HEK293 (cell line): ENCODE measurements at regions not wholly inside any gene's neighbourhood (a gene's known extent, or its start where the extent isn't known, plus 50 kb on each side); places are given as distances from the start of the nearest gene placed in this dataset.
"Not testable (repeated sequence)": the region's sequence is repeated elsewhere in the genome, so short reads cannot be mapped to it uniquely, and the experiment has no call there.

Experiments
- CTCF ChIP-seq: fragments of 450-650 bp; formaldehyde crosslinking; IDR thresholded peaks from 2 replicates; pipeline ENCODE4 v1.5.1; 2016; ENCODE audit warnings: missing biosample characterization, missing genetic modification characterization
- ZNF18 ChIP-seq: fragments of 450-650 bp; formaldehyde crosslinking; IDR thresholded peaks from 2 replicates; pipeline ENCODE4 v1.5.1; 2016; ENCODE audit warnings: missing biosample characterization, missing genetic modification characterization
- ZNF274 ChIP-seq, 2 experiments: fragments of 200-500 bp in 1 of 2; fragments of 450-650 bp in 1 of 2; sonication (Bioruptor generic) in 1 of 2; formaldehyde crosslinking in 1 of 2; IDR thresholded peaks; 2 replicates each; pipeline versions ENCODE4 v1.5.1 to v1.6.1; 2014 to 2016; ENCODE audit warnings: borderline replicate concordance in 1 of 2, inconsistent platforms in 1 of 2, low read length in 1 of 2, missing biosample characterization in 1 of 2, missing genetic modification characterization in 1 of 2
- ZNF280D ChIP-seq: fragments of 450-650 bp; formaldehyde crosslinking; IDR thresholded peaks from 2 replicates; pipeline ENCODE4 v1.5.1; 2016; ENCODE audit warnings: missing biosample characterization, missing genetic modification characterization
- ZNF501 ChIP-seq: fragments of 450-650 bp; formaldehyde crosslinking; IDR thresholded peaks from 2 replicates; pipeline ENCODE4 v1.5.1; 2016; ENCODE audit warnings: missing biosample characterization, missing genetic modification characterization
- ZNF747 ChIP-seq: fragments of 450-650 bp; formaldehyde crosslinking; IDR thresholded peaks from 2 replicates; pipeline ENCODE4 v1.5.1; 2016; ENCODE audit warnings: missing biosample characterization, missing genetic modification characterization

GRCh38 chr4:64673121-64673520 lies 263.9 kb upstream of the TECRL start:
- TF ChIP-seq CTCF (tag by site-specific recombination); ZNF18 (tag by site-specific recombination); ZNF501 (tag by site-specific recombination); ZNF280D (tag by site-specific recombination); ZNF274 (IDR thresholded peaks at IDR 0.05; ENCODE audit: low read length); ZNF274 (tag by site-specific recombination; IDR thresholded peaks at IDR 0.05; ENCODE audit: borderline replicate concordance); ZNF747: not testable (repeated sequence)
